Heart left ventricle (tissue), 16 donors: ENCODE measurements at regions not wholly inside any gene's neighbourhood (a gene's known extent, or its start where the extent isn't known, plus 50 kb on each side); places are given as distances from the start of the nearest gene placed in this dataset.
A peak's percentile ranks its signal among the peaks of the same experiment; 100 is the strongest.

Experiments used
- ATAC-seq, 4 donors: fragments of 200-7000 bp; cut with Tn5 transposase; one replicate each; pipeline ENCODE4 v1.9.1; 2020 to 2022; ENCODE audit warnings: moderate library complexity in 4 of 4, mild to moderate bottlenecking in 3 of 4, moderate number of reproducible peaks in 1 of 4
- DNase-seq, 5 donors: peaks; one replicate each; pipeline ENCODE4 v3.0.0-alpha.2; 2020
- H3K27ac ChIP-seq, 12 donors: fragments of 200-600 bp; sonication (generic) in 4 of 12; one replicate each; pipeline versions ENCODE4 v1.5.0 to v1.8.0; 2016 to 2022; ENCODE audit warnings: mild to moderate bottlenecking in 2 of 12
- H3K27me3 ChIP-seq, 9 donors: fragments of 200-600 bp; sonication (generic) in 2 of 9; one replicate each; pipeline versions ENCODE4 v1.5.1 to v1.8.0; 2016 to 2022; ENCODE audit warnings: mild to moderate bottlenecking in 3 of 9
- H3K36me3 ChIP-seq, 9 donors: fragments of 200-600 bp; sonication (generic) in 2 of 9; one replicate each; pipeline versions ENCODE4 v1.5.0 to v1.8.0; 2018 to 2022; ENCODE audit warnings: mild to moderate bottlenecking in 2 of 9
- H3K4me1 ChIP-seq, 12 donors: fragments of 200-600 bp; sonication (generic) in 4 of 12; one replicate each; pipeline versions ENCODE4 v1.5.0 to v1.8.0; 2016 to 2022; ENCODE audit warnings: mild to moderate bottlenecking in 3 of 12
- H3K4me3 ChIP-seq, 12 donors: fragments of 200-600 bp; sonication (generic) in 4 of 12; one replicate each; pipeline versions ENCODE4 v1.5.0 to v1.8.0; 2017 to 2022; ENCODE audit warnings: mild to moderate bottlenecking in 9 of 12, moderate library complexity in 4 of 12
- H3K9me3 ChIP-seq, 12 donors: fragments of 200-600 bp; sonication (generic) in 4 of 12; one replicate each; pipeline versions ENCODE4 v1.5.0 to v1.8.0; 2016 to 2022; ENCODE audit warnings: mild to moderate bottlenecking in 1 of 12
- POLR2A ChIP-seq, 2 donors: fragments of 450-650 bp; IDR thresholded peaks; one replicate each; pipeline ENCODE4 v1.6.1; 2017; ENCODE audit warnings: antibody characterized with exemption in 2 of 2, mild to moderate bottlenecking in 2 of 2, moderate library complexity in 2 of 2
- WGBS, 4 donors: extraction: QIAGEN DNeasy Blood & Tissue Kit in 2 of 4; methylation state at CpG; one replicate each; pipeline versions ENCODE4 v1.1.5 to v1.1.7; 2013 to 2018; 5-methylcytosine and 5-hydroxymethylcytosine counted together
- intact Hi-C, 10 donors: fragments of 100-400 bp; cut with DNase I; formaldehyde crosslinking; loops; one replicate each; pipeline versions ENCODE4 v1.11.1 to v1.14.2; 2022
- TF ChIP-seq, protein P1 (sequence below), 12 donors: fragments of 200-600 bp; sonication (generic) in 4 of 12; IDR thresholded peaks; one replicate each; pipeline versions ENCODE4 v1.5.0 to v1.8.0; 2018 to 2022; ENCODE audit warnings: antibody characterized with exemption in 12 of 12, mild to moderate bottlenecking in 5 of 12
- donor health status: ischemic (EF 13 %, LVEDD 7.1; RV severe dilation, severe dysfunction).
- donor health status: healthy with polysubstance abuse.
- donor health status: DM: no; HTN: yes; CAD: no.
- donor health status: DM: no; HTN: no; CAD: no.
- donor health status: ischemic (EF 25% LVEDD 6.9; RV normal size, moderate dysfunction).
- donor health status: ischemic (EF 25% LVEDD 5.7; RV mildly dilated, moderate dysfunction).
- donor health status: healthy.
- donor health status: DM: yes; HTN: yes; CAD: no.
- donor health status: ischemic (EF 35%, LVEDD 5.7; RV mildly dilated, moderate dysfunction).
- donor health status: nonischemic (EF 11% LVEDD 7.7; RV severe dilation, severe dysfunction).
- donor health status: DM: yes; HTN: yes; CAD: no.
- donor health status: PGD.
- donor health status: ischemic (EF 29% LVEDD 5.4; RV normal size, mild dysfunction).
- donor health status: nonischemic (EF 23%, LVEDD 6.1; RV moderate dilation, normal function).

- H3K4me1 ChIP-seq = peaks cover 0 to 34% (median 3%) of the 10 kb centered on the region in 12 donors
- intact Hi-C loops = no loop called here
- 59 to 76% (median 66%) methylated on average over 2 of the region's 2 CpGs for WGBS, 4 donors
Measured at GRCh38 chr2:41737888-41738287, 309.9 kb upstream of the PKDCC start.

GRCh38 chr2:41741951-41742595, 305.7 kb upstream of the PKDCC start:
- ATAC-seq = no peak
- no peaks in the 10 kb centered on the region for H3K36me3 ChIP-seq
- H3K4me1 ChIP-seq = peaks cover 0 to 11% (median 0%) of the 10 kb centered on the region in 12 donors
- WGBS, 4 donors = 88 to 92% (median 89%) methylated on average over 2 of the region's 2 CpGs
- DNase-seq = no peak
- H3K27ac ChIP-seq = no peak overlapping the region
- peaks cover 0 to 9% (median 0%) of the 10 kb centered on the region in 12 donors for H3K9me3 ChIP-seq
- no peak for TF ChIP-seq POLR2A (IDR thresholded peaks at IDR 0.05)
- TF ChIP-seq, protein P1, sequence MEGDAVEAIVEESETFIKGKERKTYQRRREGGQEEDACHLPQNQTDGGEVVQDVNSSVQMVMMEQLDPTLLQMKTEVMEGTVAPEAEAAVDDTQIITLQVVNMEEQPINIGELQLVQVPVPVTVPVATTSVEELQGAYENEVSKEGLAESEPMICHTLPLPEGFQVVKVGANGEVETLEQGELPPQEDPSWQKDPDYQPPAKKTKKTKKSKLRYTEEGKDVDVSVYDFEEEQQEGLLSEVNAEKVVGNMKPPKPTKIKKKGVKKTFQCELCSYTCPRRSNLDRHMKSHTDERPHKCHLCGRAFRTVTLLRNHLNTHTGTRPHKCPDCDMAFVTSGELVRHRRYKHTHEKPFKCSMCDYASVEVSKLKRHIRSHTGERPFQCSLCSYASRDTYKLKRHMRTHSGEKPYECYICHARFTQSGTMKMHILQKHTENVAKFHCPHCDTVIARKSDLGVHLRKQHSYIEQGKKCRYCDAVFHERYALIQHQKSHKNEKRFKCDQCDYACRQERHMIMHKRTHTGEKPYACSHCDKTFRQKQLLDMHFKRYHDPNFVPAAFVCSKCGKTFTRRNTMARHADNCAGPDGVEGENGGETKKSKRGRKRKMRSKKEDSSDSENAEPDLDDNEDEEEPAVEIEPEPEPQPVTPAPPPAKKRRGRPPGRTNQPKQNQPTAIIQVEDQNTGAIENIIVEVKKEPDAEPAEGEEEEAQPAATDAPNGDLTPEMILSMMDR (IDR thresholded peaks at IDR 0.05) = no peak
- no peaks in the 10 kb centered on the region for H3K27me3 ChIP-seq
- intact Hi-C loops = no loop called here
- no peak overlapping the region for H3K4me3 ChIP-seq

More at GRCh38 chr2:41737888-41738287, 309.9 kb upstream of the PKDCC start:
- H3K9me3 ChIP-seq = peaks cover 0 to 9% (median 0%) of the 10 kb centered on the region in 12 donors
- no peaks in the 10 kb centered on the region for H3K27me3 ChIP-seq
- no peaks in the 10 kb centered on the region for H3K36me3 ChIP-seq
- no peak for DNase-seq
- H3K27ac ChIP-seq = no peak overlapping the region
- TF ChIP-seq POLR2A (IDR thresholded peaks at IDR 0.05) = no peak
- TF ChIP-seq, protein P1 (IDR thresholded peaks at IDR 0.05) = no peak
- ATAC-seq = peak in 3 of 4 donors; percentile 36 to 66 (median 64)
- no peak overlapping the region for H3K4me3 ChIP-seq

DNA sequence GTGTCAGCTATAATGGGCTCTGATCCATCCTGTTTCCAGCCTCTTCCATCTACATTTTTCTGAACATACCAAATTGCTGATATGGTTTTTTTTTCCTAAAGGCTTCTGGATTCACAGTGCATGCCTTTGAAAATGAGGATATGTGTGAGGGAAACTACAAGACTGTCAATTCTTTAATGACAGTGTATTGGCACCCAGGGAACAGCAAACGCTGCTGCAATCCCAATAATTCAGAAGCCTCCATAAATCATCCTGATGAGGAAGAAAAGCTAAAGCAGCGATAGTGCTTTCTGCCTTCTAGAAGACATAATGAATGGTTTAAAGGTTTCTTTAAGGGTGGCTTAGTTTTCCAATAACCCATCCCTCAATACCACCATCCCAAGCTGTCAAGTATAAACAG, 304.5 kb upstream of the PKDCC start:
- intact Hi-C loops = no loop called here
- no peak for DNase-seq
- H3K27ac ChIP-seq = no peak overlapping the region
- no peak for TF ChIP-seq POLR2A (IDR thresholded peaks at IDR 0.05)
- TF ChIP-seq, protein P1 (IDR thresholded peaks at IDR 0.05) = no peak
- no peaks in the 10 kb centered on the region for H3K27me3 ChIP-seq
- H3K9me3 ChIP-seq = peaks cover 0 to 9% (median 0%) of the 10 kb centered on the region in 12 donors
- H3K4me1 ChIP-seq = peaks cover 0 to 2% (median 0%) of the 10 kb centered on the region in 12 donors
- ATAC-seq = no peak
- WGBS, 4 donors = 81 to 93% (median 86%) methylated on average over 2 of the region's 2 CpGs
- no peak overlapping the region for H3K4me3 ChIP-seq
- no peaks in the 10 kb centered on the region for H3K36me3 ChIP-seq

- no peaks in the 10 kb centered on the region for H3K36me3 ChIP-seq
- peaks cover 0 to 4% (median 0%) of the 10 kb centered on the region in 12 donors for H3K9me3 ChIP-seq
- H3K27ac ChIP-seq = no peak overlapping the region
- 70 to 81% (median 75%) methylated on average over 3 of the region's 3 CpGs for WGBS, 4 donors
- ATAC-seq = no peak
- H3K4me3 ChIP-seq = no peak overlapping the region
- no peaks in the 10 kb centered on the region for H3K4me1 ChIP-seq
- H3K27me3 ChIP-seq = no peaks in the 10 kb centered on the region
- no peak for DNase-seq
- intact Hi-C loops = no loop called here
- TF ChIP-seq, protein P1 (IDR thresholded peaks at IDR 0.05) = no peak
- no peak for TF ChIP-seq POLR2A (IDR thresholded peaks at IDR 0.05)
Measured at GRCh38 chr2:41750829-41751228, 297.0 kb upstream of the PKDCC start.
